Vagina (tissue), 2 donors: ENCODE measurements at regions not wholly inside any gene's neighbourhood (a gene's known extent, or its start where the extent isn't known, plus 50 kb on each side); places are given as distances from the start of the nearest gene placed in this dataset.

Source experiments
- CTCF ChIP-seq, 3 experiments: fragments of 450-650 bp in 2 of 3; fragments of 200-600 bp in 1 of 3; sonication (generic) in 1 of 3; IDR thresholded peaks; one replicate each; pipeline ENCODE4 v1.5.1; 2017 to 2019; ENCODE audit warnings: antibody characterized with exemption in 3 of 3, mild to moderate bottlenecking in 2 of 3, moderate library complexity in 2 of 3
- POLR2AphosphoS5 ChIP-seq, 2 donors: sonication (generic); formaldehyde crosslinking; IDR thresholded peaks; one replicate each; pipeline ENCODE4 v1.9.0; 2017; ENCODE audit warnings: antibody characterized with exemption in 2 of 2, mild to moderate bottlenecking in 2 of 2, low read depth in 1 of 2; ENCODE audit not compliant: insufficient read depth in 1 of 2

GRCh38 chr7:136030330-136030729 is 53.2 kb upstream of the MTPN start:
- no peak for TF ChIP-seq CTCF (IDR thresholded peaks at IDR 0.05)
- TF ChIP-seq POLR2AphosphoS5 (IDR thresholded peaks at IDR 0.05; ENCODE audit: insufficient read depth in 1 of 2, low read depth in 1 of 2): no peak
